Testis (tissue), 2 donors: ENCODE measurements at regions not wholly inside any gene's neighbourhood (a gene's known extent, or its start where the extent isn't known, plus 50 kb on each side); places are given as distances from the start of the nearest gene placed in this dataset.
"Not testable (repeated sequence)": the region's sequence is repeated elsewhere in the genome, so short reads cannot be mapped to it uniquely, and the experiment has no call there.

Experiments used
- DNase-seq: peaks from one replicate; pipeline ENCODE4 v3.0.0-alpha.2; 2019
- H3K27ac ChIP-seq, 2 donors: fragments of 200-600 bp; sonication (generic); one replicate each; pipeline ENCODE4 v1.5.1; 2019
- H3K27me3 ChIP-seq: fragments of 200-600 bp; sonication (generic); one replicate; pipeline ENCODE4 v1.5.1; 2019
- H3K36me3 ChIP-seq: fragments of 200-600 bp; sonication (generic); one replicate; pipeline ENCODE4 v1.5.1; 2017; ENCODE audit warnings: low read depth; ENCODE audit errors: missing control alignments
- H3K4me1 ChIP-seq: fragments of 200-600 bp; sonication (generic); one replicate; pipeline ENCODE4 v1.5.1; 2019
- H3K4me3 ChIP-seq, 2 donors: fragments of 200-600 bp; sonication (generic); one replicate each; pipeline ENCODE4 v1.5.1; 2017 to 2019
- H3K9me3 ChIP-seq: fragments of 200-600 bp; sonication (generic); one replicate; pipeline ENCODE4 v1.5.1; 2017
- POLR2A ChIP-seq: fragments of 450-650 bp; IDR thresholded peaks from one replicate; pipeline ENCODE4 v1.6.1; 2017; ENCODE audit warnings: antibody characterized with exemption, mild to moderate bottlenecking, moderate library complexity
- WGBS, 2 donors: methylation state at CpG; one replicate each; pipeline ENCODE4 v1.1.5; 2018; 5-methylcytosine and 5-hydroxymethylcytosine counted together
- intact Hi-C: fragments of 100-400 bp; cut with DNase I; formaldehyde crosslinking; loops from one replicate; pipeline ENCODE4 v1.15.1; 2023; ENCODE audit warnings: low total_unique reads
- TF ChIP-seq, protein P1 (sequence below), 3 experiments: fragments of 450-650 bp in 2 of 3; fragments of 200-600 bp in 1 of 3; sonication (generic) in 1 of 3; IDR thresholded peaks; one replicate each; pipeline ENCODE4 v1.5.1; 2016 to 2019; ENCODE audit warnings: antibody characterized with exemption in 3 of 3, mild to moderate bottlenecking in 2 of 3, moderate library complexity in 1 of 3

DNA sequence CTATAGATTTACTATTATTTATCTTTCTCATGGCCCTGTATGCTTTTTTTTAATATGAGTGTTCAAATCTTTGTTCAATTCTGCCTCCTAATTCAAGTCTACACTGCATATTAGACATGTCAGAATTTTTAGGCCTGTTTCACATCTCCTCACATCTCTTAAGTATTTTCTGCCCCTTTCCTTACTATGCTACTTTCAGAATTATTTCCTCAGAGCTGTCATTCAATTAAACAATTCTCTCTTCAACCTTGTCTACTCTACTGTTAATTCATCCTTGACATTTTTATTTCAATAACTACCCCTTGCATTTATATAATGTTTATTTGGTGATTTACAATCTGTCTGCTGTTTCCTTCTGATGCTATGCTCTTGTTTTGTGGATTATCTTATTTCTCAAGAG is 91.1 kb downstream of the CAPZA3 start:
- Histone ChIP-seq H3K27me3 (no peaks in the 10 kb centered on the region), H3K4me3 (no peak overlapping the region), H3K36me3 (no peaks in the 10 kb centered on the region), H3K4me1 (no peaks in the 10 kb centered on the region), H3K9me3 (no peaks in the 10 kb centered on the region), H3K27ac (no peak overlapping the region)
- no peak for DNase-seq
- intact Hi-C loops, result no loop called here
- TF ChIP-seq, protein P1, sequence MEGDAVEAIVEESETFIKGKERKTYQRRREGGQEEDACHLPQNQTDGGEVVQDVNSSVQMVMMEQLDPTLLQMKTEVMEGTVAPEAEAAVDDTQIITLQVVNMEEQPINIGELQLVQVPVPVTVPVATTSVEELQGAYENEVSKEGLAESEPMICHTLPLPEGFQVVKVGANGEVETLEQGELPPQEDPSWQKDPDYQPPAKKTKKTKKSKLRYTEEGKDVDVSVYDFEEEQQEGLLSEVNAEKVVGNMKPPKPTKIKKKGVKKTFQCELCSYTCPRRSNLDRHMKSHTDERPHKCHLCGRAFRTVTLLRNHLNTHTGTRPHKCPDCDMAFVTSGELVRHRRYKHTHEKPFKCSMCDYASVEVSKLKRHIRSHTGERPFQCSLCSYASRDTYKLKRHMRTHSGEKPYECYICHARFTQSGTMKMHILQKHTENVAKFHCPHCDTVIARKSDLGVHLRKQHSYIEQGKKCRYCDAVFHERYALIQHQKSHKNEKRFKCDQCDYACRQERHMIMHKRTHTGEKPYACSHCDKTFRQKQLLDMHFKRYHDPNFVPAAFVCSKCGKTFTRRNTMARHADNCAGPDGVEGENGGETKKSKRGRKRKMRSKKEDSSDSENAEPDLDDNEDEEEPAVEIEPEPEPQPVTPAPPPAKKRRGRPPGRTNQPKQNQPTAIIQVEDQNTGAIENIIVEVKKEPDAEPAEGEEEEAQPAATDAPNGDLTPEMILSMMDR (IDR thresholded peaks at IDR 0.05), result no peak
- TF ChIP-seq POLR2A, result no peak

DNA sequence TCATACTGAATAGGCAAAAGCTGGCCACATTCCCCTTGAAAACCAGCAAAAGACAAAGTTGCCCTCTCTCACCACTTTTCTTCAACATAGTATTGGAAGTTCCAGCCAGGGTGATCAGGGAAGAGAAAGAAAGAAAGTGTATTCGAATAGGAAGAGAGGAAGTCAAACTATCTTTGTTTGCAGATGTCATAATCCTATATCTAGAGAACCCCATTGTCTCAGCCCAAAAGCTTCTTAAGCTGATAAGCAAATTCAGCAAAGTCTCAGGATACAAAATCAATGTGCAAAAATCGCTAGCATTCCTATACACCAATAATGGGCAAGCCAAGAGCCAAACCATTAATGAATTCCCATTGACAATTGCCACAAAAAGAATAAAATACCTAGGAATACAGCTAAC is 95.0 kb downstream of the CAPZA3 start:
- H3K36me3 ChIP-seq, H3K27me3 ChIP-seq, H3K9me3 ChIP-seq, H3K4me1 ChIP-seq, H3K27ac ChIP-seq, H3K4me3 ChIP-seq, intact Hi-C loops, DNase-seq: not testable (repeated sequence)
- 67 to 92% methylated on average over 2 of the region's 2 CpGs for WGBS, 2 donors

DNA sequence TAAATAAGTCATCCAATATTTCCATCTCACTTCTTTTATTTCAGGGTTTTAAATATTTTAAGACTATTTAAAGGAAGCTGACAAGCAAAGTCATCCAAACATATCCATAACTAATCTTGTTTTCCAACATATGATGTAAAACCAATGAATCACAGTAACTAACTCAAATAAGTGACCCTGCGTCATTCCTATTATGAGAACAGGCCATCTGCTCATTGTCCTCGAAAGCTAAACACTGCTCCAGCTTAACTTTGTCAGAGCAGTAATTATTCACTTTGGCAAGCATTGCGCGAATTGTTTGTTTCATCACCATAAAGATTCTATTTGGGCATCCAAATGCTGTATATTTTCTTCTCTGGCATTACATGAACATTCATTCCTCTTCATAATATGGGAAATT is 99.1 kb downstream of the CAPZA3 start:
- no peak for DNase-seq
- TF ChIP-seq POLR2A, result no peak
- TF ChIP-seq, protein P1 (IDR thresholded peaks at IDR 0.05), result no peak
- Histone ChIP-seq H3K4me3 (no peak overlapping the region), H3K9me3 (no peaks in the 10 kb centered on the region), H3K36me3 (no peaks in the 10 kb centered on the region), H3K27ac (no peak overlapping the region), H3K4me1 (no peaks in the 10 kb centered on the region), H3K27me3 (no peaks in the 10 kb centered on the region)
- intact Hi-C loops, result no loop called here
- WGBS, 2 donors, result 67 to 70% methylated on average over 4 of the region's 4 CpGs

DNA sequence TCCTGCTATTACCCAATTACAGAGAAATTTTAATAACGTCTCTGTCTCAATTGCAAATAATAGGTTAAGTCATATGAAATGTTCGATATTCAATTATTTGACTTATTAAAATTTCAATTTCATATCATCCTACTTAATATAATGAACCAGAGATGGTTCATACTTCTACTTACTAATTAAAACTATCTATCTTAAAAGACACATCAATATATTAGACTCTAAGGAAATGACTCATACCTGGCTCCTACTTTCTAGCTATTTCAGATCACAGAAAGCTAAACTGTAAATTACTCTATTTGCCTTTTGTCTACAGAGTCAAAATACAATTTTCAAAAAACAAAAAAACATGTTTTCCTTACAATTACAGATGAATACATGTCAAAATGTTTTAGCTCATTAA is 99.6 kb downstream of the CAPZA3 start:
- Histone ChIP-seq H3K27ac (no peak overlapping the region), H3K4me3 (no peak overlapping the region), H3K4me1 (no peaks in the 10 kb centered on the region), H3K9me3 (no peaks in the 10 kb centered on the region), H3K27me3 (no peaks in the 10 kb centered on the region), H3K36me3 (no peaks in the 10 kb centered on the region)
- DNase-seq, result no peak
- TF ChIP-seq POLR2A, result no peak
- TF ChIP-seq, protein P1 (IDR thresholded peaks at IDR 0.05), result no peak
- intact Hi-C loops, result no loop called here
- WGBS, 2 donors, result 70% methylated on average over 2 of the region's 2 CpGs

DNA sequence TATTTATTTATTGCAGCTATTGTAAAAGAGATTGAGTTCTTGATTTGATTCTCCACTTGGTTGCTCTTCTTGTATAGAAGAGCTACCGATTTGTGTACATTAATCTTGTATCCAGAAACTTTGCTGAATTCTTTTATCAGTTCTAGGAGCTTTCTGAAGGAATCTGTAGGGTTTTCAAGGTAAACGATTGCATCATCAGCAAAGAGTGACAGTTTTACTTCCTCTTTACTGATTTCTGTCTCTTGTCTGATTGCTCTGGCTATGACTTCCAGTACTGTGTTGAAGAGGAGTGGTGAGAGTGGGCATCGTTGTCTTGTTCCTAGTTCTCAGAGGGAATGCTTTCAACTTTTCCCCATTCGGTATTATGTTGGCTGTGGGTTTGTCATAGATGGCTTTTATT is 103.1 kb downstream of the CAPZA3 start:
- WGBS, 2 donors, result 89 to 97% methylated on average over 4 of the region's 4 CpGs
- DNase-seq, H3K27ac ChIP-seq, H3K4me1 ChIP-seq, H3K9me3 ChIP-seq, intact Hi-C loops, H3K4me3 ChIP-seq, H3K36me3 ChIP-seq, H3K27me3 ChIP-seq: not testable (repeated sequence)

DNA sequence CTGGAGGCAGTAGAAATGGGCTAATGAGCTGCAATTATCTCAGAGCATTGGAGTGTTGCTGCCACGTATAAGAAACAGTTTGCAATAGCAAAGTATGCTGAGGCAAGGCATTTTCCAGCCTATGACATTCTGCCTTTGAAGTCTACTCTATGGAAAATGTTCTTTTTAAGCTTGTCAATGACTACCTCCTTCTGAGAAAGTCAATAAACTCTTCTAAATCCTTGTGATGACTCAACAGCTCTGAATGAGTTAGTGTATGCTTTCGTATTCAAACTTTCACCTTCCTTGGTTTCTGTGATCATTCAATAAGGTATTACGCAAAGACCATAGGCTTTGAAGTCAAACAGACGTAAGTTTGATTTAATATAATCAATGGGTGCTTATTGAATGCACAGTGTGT is 111.2 kb downstream of the CAPZA3 start:
- 90% methylated on average over 4 of the region's 4 CpGs for WGBS, 2 donors
- Histone ChIP-seq H3K4me1 (no peaks in the 10 kb centered on the region), H3K27ac (no peak overlapping the region), H3K27me3 (no peaks in the 10 kb centered on the region), H3K9me3 (no peaks in the 10 kb centered on the region), H3K36me3 (no peaks in the 10 kb centered on the region), H3K4me3 (no peak overlapping the region)
- intact Hi-C loops, result no loop called here
- TF ChIP-seq, protein P1 (IDR thresholded peaks at IDR 0.05), result no peak
- TF ChIP-seq POLR2A, result no peak
- DNase-seq, result no peak
